ENCODE measurements at regions not wholly inside any gene's neighbourhood (a gene's known extent, or its start where the extent isn't known, plus 50 kb on each side); places are given as distances from the start of the nearest gene placed in this dataset.
"Not testable (repeated sequence)": the region's sequence is repeated elsewhere in the genome, so short reads cannot be mapped to it uniquely, and the experiment has no call there.

DNA sequence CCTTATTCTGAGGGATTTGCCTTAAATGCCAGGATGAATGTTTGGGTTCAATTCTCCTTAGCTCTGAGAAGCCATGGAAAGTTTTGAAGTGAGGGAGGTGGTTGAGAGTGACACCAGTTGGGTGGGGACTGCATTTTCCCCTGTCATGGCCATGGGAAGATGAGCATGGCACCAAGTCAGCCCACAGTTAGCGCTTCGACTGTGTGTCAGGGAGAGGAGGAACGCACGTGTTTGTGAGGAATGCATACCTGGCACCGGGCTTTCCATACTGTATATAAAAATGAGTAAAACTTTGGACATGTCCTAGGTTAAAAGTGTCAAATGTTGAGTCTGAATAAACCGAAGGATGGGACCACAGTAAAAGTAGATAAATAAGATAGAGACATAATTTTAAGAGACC is 187.5 kb upstream of the KL start:
- no peak for DNase-seq (ENCODE audit: low read depth)

DNA sequence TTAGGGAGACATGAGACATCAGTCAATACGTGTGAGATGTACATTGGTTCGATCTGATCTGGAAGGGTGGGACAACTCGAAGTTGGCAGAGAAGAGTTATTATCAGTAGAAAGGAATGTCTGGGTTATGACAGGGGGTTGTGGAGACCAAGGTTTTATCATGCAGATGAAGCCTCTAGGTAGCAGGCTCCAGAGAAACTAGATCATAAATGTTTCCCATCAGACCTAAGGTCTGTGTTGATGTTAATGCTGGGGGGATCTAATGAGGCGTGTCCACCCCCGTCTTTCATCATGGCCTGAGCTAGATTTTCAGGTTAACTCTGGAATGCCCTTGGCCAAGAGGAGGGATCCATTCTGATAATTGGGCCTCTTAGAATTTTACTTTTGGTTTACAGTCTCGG is 187.0 kb upstream of the KL start:
- DNase-seq (ENCODE audit: low read depth): no peak

DNA sequence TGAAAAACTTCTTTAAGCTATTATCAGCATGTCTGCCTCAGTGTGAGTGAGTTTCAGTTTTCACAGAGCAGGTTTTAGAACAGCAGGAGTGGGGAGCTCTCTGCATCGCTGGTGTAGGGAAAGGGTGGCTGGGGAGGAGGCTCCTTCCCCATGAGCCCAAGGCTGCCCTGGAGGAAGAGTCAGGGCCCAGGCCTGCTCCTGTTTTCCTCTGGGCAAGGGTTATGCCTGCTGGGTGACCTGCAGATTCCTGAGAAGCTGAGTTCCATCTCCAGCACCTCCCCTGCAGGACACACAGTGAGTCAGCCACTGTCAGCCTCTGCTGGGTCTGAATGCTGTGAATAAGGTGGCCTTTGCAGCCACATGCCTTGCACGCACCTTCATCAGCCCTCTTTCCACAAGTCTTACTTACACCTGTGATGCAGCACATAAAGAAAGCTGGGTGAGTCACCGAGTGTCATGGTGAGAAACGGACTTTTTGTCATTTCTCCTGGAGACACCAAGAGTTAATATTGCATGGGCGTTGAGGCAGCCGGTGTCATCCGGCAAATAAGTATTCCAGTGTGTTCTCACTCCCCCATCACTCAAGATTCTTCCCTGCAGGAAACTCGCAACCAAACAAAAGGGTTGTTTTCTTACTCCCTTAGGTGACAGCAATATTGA is 186.4 kb upstream of the KL start:
- DNase-seq (ENCODE audit: low read depth): no peak

DNA sequence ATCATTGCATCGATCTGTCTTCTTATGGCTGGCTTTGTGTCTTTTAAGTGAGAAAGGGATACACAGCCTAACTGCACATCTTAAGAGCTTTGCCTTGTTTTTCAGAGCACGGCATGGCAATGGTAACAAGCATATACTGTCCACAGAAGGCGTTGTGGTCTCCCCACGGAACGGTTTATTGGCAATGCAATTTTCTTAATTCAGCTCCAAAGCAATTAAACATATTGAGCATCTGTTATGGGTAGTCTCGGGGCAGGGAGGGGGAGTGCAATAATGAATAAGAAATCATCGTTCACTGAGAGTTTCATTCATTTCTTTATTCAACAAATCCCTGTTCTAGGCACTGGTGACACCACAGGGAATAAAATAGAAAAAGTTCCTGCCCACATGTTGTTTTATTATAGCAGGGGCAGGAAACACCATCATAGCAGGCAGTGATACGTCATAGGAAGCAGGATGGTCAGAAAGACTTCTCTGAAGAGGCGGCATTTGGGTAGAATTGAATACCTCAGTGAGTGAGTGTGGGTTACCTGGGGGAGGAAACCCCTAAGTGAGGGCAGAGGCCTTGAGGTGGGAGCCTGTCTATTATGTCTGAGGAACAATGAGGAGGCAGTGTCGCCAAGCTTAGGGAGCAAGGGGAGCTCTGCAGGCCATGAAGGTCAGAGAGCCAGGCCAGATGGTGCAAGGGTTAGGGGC is 185.7 kb upstream of the KL start:
- no peak for DNase-seq (ENCODE audit: low read depth)

DNA sequence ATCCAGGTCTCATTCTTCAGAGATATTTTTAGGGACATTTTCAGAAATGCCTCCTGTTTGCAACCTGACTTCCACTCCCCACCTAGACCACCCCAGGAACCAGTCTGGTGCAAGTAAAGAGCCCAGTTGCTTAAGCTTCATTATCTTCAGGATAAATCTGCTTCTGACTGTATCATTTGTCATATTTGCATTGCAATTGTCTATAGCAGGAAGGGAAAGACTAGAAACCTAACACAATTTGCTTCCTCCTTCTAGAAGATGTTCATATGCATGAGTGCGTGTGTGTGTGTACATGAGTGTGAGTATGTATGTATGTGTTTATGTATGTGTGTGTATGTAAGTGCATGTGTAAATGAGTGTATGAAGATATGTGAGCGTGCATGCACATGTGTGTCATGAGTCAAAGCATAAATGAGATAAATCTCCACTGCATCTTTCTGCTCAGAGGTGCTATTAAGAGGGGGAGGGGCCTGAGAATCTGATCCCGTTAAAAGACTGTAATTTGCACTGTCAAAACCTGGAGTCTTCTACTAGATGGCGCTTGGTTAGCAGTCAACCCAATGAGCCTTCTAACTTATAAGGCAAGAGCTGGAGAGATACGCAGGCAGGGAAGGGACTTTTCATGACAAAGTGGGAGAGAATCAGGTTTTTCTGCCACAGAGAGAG is 178.8 kb upstream of the KL start:
- no peak for DNase-seq (ENCODE audit: low read depth)

DNA sequence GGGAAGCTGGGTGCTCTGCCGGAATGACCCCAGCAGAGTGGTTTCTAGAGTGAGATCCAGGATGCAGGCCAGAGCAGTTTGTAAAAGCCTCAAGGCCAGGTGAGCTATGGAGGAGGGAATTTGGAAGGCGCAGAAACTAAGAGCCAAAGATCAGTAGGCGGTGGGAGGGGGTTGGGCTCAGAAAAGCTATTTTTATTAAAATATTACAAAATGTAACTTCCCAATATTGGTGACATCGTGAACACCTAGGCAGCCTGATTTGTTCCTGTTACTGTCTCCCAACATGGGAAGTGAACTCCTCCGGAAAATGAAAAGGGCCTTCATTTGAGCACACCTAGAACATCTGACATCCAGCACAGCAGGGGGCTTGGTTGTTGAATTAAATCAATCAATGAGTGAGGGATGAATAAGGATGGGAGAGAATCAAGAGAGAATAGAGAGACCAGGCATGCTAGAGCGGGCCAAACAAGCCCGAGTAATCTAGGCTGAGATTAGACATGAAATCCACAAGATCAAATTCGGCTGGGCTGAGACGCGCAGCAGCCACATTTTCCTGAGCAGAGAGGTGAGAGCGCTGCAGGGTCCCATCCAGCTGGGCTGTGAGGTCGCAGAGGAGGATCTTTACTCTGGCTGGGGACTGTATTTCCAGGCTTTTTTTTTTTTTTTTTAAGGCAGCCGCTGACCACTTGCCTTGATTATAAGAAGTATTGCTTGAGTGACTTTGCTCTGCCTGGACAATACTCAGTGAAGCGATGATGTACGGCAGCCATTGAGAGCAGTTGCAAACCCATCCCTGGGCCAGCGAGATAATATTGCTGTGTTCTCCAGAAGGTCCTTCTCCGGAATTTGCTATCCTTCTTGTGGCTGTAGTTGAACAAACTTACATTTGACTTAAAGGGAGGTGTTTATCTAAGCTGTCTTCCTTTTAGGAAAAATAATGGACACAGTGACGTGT is 178.0 kb upstream of the KL start:
- no peak for DNase-seq (ENCODE audit: low read depth)

DNA sequence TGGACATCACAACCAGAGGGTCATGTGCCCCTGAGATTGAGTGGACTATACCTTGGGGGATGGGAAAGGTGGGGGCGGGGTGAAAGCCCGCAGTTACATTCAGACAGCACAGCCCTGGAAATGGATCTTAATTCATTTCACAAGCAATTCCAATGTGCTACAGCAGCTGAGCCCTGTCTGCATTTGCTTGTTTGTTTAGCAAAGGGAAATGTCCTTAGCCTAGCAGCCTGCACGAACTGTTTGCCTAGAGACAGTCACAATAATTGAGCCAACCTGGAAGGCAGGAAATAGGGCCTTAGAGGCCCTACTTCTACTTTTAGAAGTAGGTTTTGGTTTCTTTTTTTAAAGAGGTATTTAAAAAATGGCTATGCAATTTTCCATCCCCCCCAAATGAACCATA is 177.3 kb upstream of the KL start:
- no peak for DNase-seq (ENCODE audit: low read depth)

DNA sequence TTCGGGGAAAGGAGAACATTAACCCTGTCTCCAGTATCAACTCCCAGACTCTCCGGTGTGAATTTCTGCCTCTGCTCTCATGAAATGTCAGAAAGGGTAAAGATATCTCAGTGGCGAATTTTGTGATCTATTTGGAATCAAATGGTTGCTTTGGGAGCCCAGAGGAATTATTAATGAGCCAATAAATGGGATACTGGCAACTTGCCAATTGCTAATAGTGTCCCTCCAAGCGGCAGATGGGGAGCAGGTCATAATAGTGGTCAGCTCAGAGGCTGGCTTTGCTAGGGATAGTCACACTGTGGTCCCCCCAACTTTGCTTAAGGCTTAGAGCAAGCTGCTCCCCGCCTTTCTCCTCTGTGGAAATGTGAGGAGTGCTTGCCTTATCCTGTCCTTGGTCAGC is 176.1 kb upstream of the KL start:
- no peak for DNase-seq (ENCODE audit: low read depth)

DNA sequence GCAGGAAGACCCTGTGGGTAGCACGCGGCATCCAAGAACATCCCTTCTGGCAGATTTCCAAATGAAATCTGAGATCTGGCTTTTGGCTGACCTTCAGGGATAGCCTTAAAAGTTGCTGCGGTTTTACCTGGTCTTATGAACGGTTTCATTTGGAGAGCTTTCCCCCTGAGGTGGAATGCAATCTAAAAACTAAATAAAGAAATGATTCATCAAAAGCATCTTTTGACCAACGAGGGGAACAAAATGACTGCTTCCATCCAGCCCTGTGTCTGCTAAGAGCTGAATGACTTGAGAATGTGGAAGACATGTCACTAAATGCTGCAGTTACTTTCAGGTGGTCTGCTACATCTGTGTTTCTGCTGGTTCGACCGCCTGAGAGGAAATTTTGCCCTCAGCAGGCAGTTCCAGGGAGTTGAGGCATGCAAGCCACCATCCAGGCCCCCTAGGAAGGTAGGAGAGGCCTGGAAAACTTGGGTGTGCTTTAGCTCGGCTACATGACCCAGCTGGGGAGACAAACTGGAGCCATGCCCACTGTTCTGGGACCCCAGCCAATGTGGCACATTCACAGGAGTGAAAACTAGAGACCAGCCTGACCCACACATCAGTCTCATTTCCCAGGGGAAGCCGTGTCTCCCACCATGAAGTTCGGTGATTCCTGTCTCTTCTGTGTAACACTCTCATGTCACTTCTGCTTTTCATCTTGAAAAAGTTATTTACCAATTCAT is 175.1 kb upstream of the KL start:
- no peak for DNase-seq (ENCODE audit: low read depth)

DNA sequence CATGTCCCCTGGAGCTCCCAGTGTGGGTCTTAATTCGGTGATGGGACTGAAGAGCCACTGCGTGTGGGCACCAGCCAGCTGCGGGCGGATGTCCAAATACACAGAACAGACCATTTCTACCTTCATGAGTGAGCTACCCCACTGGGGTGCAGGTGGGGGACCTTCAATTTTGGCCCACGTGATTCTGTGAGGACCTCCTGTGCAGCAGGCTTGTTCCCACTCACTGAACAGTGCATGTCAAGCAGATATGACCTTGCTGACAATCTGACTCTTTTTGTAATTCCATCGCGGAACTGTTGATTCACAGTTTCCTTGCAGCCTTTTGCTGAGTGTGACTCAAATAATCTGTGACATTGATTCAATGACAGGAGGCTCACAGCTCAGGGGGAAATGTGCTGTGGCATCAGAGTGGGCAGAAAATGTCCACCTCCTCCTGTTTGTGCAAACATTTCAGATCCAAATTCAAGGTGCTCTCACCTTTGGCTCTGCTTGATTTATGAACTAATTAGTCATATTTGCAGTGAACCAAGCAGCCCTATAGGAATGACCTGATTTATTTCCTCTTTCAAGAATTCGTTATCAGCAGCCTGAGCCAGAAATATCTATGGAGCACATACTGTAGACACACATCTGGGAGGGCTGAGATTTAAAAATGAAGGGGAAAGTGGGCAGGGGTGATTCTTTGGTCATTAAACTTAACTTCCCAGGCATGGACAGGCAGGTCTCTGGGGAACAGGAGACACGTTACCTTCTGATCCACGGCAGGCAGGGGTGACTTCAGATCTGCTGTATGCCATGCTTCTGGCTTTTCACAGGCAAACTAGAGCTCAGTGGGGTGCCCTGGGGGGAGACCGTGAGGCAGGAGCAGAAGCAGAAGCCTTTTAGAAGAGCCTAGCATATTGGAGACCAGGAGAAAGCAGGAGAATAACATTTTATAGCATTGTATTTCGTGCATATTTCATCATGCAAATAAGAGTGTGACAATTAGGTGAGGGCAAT is 170.0 kb upstream of the KL start:
- DNase-seq (ENCODE audit: low read depth): no peak

DNA sequence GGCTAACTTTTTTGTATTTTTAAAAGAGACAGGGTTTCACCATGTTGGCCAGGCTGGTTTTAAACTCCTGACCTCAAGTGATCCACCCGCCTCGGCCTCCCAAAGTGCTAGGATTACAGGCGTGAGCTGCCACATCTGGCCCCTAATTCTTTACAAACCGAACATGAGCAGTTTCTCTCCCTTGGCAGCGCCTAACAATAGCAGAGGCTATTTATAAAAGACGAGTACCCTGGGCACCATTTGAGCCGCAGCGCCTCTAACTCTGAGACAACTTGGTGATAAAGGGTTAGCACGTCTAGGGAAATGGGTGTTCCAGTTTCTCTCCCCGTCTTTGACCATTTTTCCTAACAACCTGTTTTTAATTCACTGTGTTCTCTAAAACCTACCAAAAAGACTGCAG is 168.2 kb upstream of the KL start:
- DNase-seq (ENCODE audit: low read depth): not testable (repeated sequence)

DNA sequence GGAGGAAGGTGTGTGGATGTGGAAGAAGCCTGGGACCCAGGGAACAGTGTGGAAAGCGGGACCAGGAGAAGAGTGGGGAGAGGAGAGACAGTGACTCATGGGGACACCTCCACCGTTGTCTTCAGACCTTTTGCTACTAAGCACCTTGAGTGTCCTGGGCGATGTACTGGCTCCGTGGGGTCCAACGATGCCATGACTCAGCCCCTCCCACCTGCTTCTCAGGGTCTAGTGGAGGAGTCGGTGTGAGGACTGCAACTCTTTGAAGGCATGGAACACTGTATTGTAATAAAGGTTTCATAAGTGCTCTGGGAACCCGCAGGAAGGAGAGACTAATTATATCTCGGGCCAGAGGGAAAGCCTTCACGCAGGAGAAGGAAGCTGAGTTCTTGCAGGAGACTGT is 166.9 kb upstream of the KL start:
- no peak for DNase-seq (ENCODE audit: low read depth)

DNA sequence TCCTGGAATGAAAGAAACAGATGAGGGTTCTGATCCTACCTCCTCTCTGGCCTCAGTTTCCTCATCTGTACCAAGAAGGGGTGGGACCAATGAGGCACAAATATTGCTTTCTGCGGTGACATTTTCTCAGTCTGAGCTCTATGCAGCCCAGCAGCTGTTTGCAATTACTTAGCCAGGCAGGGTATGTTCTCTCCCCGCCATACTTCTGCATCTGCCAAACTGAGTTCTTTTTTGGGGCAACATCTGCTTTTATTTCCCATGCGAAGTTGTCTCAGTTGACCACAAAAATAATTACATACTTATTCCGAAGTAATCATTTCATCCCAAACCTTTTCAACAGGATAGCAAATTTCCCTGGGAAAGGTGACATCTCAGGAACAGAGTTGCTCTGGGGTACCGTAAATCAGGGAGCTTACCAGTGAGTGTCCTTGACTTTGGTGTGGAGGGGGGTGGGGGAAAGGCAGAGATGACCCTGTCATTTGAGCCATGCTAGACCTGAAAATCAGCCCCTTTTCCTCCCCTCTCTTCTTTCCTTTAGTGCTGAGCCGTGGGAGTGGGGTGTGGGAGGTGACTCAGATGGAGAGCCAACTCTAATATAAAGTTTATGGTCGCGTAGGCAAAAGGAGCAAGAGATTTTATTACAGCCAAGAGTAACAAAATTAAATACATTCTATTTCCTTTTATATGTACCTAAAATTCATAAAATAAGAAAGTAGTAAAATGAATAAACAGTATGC is 165.7 kb upstream of the KL start:
- no peak for DNase-seq (ENCODE audit: low read depth)

DNA sequence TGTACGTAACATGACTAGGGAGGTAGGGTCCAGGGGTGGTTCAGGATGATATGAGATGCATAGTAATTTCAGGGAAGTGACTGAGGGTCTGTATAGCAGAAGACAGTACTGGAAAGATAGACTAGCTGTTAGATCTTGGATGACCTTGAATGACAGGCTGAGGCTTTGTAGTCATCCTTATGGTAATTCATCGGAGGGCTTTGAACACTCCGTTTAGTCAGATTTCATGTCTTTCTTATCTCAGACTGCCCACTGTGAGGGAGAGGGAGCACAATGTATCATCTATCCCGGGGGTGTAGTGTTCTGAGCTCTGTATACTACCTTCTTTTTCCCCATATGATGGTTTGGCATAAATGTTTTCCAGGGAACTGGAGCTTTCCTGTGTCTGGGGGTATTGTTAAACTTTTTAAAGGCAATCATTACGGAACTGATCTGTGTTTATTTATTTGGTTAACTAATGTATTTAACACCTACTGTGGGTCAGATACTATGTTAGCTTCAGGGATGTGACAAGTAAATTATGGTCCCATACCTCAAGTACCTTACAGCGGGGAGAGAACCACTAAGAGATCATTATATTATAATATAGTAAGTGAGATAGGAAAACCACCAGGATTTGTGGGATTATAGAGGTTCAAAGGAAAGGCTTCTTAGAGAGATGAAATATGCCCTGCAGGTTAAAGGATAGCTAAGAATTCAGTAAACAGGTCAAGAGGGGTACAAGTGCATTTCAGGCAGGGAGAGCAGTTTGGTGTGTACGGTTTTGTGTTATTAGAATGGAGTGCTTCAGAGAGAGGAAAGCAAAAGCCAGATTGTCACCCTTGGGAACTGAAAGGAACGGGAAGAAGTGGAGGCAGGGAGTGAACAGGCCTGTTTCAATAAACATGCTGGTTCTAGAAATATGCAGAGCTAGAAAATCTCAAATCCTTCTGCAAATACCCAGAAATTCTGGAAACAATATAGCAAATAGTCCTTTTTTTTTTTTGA is 164.8 kb upstream of the KL start:
- DNase-seq (ENCODE audit: low read depth): no peak

DNA sequence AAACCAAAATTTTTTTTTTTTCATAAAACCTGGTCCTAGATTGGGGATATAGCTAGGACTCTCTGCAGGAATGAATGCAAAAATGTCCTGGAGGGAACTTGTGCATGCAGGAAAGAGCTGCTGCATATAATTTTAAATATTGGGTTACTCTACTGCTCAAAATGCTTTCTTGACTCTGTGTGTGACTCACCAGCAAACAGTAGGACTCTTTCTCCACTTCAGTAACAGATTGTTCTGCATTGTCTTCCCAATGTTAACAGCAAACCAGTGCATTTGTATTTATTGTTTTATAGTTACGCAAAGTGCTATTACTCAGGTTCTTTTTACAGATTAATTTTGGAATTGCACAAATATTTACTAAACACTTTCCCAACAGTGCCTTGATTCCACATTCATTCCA is 163.7 kb upstream of the KL start:
- DNase-seq (ENCODE audit: low read depth): no peak

DNA sequence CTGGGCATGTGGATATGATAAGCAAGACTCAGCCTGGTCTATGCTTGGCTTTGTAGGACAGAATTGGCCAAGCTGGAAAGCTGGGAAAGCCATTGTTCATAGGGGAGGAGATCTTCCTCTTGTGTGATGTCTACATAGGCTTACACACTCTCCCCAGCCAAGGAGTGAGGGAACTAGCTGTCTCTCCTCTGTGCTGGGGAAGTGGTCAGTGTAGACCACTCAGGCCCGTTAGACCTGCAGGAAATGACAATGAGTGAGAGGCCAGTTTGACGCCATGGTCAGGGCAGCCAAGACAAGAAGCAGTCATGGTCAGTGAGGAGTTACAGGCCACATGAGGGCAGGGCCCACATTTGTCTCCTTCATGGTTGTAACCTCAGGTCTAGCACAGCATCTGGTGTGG is 159.1 kb upstream of the KL start:
- DNase-seq (ENCODE audit: low read depth): no peak

DNA sequence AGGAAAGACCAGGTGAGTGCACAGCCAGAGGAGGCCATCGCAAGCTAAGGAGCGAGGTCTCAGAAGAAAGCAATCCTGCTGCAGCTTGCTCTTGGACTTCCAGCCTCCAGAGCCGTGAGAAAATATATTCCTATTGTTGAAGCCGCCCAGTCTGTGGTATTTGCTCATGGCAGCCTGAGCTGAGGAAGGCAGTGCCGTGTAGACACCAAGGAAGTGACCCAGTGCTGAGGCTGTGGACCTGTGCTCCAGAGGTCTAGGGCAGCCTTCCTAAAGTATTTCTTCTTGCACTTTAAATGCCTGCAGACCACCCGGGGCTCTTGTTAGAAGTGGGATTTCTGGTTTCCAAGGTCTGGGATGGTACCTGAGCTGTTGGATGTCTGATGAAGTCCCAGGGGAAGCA is 158.5 kb upstream of the KL start:
- no peak for DNase-seq (ENCODE audit: low read depth)

DNA sequence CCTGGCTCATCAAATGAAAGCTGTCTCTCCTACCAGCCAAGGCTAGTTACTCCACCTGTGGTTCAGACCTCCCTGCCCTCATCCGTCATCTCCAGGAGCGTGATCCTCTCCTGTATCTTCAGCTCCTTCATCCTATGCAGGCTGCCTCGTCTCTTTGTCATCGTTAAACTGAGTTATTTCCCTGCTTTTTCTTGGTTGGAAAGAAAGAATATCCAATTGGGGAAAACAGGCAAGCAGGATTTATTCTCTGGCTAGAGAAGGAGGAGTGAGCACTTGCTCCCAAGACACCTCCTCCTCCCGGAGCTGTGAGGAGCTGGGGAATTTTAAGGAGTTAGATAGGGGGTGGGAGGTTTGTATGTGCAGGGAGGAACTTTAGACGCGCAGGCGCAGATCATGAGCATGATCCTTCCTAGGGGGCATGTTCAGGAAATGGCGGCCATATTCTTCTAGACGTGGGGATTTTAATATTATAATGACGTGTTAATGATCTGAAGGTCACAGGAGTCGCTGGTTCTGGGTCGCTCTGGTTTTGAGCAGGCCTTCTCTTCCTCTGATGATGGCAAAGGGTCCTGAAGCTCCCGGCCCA is 156.4 kb upstream of the KL start:
- no peak for DNase-seq (ENCODE audit: low read depth)
